ENCODE measurements at regions not wholly inside any gene's neighbourhood (a gene's known extent, or its start where the extent isn't known, plus 50 kb on each side); places are given as distances from the start of the nearest gene placed in this dataset.

DNA sequence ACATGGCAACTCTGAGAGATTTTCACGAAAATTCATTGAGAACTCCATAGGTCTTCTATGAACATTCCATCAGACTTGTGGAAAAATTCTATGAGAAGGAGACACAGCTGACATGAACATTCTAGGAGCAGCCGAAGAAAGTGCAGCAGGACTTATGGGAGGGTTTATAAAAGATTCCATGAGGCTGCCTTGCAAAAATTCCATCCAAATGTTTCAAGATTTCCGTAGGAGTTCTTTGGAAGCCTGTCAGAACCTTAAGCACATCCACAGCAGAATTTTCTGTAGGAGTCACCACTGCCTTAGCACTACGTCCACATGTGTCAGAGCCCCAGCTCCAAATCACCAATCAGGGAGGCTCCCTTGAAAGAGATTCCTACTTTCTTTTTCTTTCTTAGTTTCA, 67.0 kb upstream of the MSX1 start:
- no peak overlapping the region for H3K4me3 ChIP-seq (replicated peaks; ENCODE audit: low read depth, low read length)
- DNase-seq (ENCODE audit: extremely low read depth, low read depth), result no peak
- TF ChIP-seq, protein P1, sequence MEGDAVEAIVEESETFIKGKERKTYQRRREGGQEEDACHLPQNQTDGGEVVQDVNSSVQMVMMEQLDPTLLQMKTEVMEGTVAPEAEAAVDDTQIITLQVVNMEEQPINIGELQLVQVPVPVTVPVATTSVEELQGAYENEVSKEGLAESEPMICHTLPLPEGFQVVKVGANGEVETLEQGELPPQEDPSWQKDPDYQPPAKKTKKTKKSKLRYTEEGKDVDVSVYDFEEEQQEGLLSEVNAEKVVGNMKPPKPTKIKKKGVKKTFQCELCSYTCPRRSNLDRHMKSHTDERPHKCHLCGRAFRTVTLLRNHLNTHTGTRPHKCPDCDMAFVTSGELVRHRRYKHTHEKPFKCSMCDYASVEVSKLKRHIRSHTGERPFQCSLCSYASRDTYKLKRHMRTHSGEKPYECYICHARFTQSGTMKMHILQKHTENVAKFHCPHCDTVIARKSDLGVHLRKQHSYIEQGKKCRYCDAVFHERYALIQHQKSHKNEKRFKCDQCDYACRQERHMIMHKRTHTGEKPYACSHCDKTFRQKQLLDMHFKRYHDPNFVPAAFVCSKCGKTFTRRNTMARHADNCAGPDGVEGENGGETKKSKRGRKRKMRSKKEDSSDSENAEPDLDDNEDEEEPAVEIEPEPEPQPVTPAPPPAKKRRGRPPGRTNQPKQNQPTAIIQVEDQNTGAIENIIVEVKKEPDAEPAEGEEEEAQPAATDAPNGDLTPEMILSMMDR (IDR thresholded peaks at IDR 0.05; ENCODE audit: low read depth, low read length, missing control alignments), result no peak

DNA sequence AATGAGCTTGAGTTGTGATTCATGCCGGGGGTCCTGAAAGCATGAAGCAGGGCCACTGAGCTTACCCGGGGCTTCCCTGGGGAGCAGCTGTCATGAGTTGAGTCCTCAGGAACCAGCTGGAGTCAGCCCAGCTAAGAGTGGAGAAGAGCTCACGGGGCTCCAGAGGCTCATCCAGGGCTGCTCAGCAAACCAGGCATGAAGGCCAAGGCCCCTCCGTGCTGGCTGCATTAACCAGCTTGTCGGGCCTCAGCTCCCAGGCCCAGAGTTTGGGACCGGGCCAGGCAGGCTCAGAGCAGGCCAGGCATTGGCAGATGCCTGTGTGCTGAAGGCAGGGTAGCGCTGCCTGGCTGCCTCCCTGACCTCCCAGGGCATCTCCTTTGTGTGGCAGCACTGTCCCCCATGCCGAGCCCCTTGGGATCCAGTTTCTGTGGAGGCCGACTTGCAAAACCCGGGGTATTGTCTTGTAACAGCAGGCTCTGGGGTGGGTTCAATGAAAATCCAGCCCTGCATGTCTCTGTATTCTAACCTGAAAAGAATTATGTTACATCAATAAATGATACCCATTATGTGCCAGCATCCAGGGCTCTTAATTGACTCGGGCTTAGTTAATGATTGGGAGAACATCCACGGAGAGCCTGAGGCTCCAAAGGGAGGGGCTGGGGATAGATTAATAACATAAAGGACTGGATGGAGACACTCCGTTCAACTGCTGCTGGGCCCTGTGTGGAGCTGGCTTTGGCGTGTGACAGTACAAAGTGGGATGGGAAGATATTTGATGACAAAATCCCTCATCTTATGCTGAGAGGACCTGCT, 68.0 kb upstream of the MSX1 start:
- DNase-seq (ENCODE audit: extremely low read depth, low read depth), result no peak
- TF ChIP-seq, protein P1 (IDR thresholded peaks at IDR 0.05; ENCODE audit: low read depth, low read length, missing control alignments), result no peak
- no peak overlapping the region for H3K4me3 ChIP-seq (replicated peaks; ENCODE audit: low read depth, low read length)

DNA sequence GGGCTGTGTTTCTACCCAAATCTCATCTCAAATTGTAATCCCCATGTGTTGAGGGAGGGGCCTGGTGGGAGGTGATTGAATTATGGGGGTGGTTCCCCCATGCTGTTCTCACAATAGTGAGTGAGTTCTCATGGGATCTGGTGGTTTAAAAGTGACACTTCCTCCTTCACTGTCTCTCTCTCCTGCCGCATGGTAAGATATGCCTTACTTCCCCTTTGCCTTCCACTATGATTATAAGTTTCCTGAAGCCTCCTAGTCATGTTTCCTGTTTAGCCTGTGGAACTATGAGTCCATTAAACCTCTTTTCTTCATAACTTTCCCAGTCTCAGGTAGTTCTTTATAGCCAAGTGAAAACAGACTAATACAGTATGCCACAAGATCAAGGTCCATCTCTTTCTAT, 70.0 kb upstream of the MSX1 start:
- TF ChIP-seq, protein P1 (IDR thresholded peaks at IDR 0.05; ENCODE audit: low read depth, low read length, missing control alignments), result no peak
- no peak for DNase-seq (ENCODE audit: extremely low read depth, low read depth)
- no peak overlapping the region for H3K4me3 ChIP-seq (replicated peaks; ENCODE audit: low read depth, low read length)

DNA sequence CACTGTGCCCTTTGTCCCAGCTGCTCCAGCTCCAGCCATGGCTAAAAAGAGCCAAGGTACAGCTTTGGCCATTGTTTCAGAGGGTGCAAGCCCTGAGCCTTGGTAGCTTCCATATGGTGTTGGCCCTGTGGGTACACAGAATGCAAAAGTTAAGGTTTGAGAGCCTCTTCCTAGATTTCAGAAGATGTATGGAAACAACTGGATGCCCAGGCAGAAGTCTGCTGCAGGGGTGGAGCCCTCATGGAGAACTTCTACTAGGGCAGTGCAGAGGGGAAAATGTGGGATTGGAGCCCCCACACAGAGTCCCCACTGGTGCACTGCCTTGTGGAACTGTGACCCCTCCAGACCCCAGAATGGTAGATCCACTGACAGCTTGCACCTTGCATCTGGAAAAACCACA, 70.9 kb upstream of the MSX1 start:
- TF ChIP-seq, protein P1 (IDR thresholded peaks at IDR 0.05; ENCODE audit: low read depth, low read length, missing control alignments), result no peak
- no peak for DNase-seq (ENCODE audit: extremely low read depth, low read depth)
- H3K4me3 ChIP-seq (replicated peaks; ENCODE audit: low read depth, low read length), result no peak overlapping the region

DNA sequence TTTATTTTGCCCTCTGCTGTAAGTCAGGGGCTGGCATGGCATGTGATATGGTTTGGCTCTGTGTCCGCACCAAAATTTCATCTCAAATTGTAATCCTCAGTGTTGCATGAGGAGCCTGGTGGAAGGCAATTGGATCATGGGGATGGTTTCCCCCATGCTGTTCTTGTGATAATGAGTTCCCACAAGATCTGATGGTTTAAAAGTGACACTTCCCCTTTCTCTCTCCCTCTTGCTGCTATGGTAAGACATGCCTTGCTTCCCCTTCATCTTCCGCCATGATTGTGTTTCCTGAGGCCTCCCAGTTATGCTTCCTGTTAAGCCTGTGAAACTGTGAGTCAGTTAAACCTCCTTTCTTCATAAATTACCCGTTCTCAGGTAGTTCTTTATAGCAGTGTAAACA, 72.0 kb upstream of the MSX1 start:
- TF ChIP-seq, protein P1 (IDR thresholded peaks at IDR 0.05; ENCODE audit: low read depth, low read length, missing control alignments), result no peak
- no peak for DNase-seq (ENCODE audit: extremely low read depth, low read depth)
- no peak overlapping the region for H3K4me3 ChIP-seq (replicated peaks; ENCODE audit: low read depth, low read length)

DNA sequence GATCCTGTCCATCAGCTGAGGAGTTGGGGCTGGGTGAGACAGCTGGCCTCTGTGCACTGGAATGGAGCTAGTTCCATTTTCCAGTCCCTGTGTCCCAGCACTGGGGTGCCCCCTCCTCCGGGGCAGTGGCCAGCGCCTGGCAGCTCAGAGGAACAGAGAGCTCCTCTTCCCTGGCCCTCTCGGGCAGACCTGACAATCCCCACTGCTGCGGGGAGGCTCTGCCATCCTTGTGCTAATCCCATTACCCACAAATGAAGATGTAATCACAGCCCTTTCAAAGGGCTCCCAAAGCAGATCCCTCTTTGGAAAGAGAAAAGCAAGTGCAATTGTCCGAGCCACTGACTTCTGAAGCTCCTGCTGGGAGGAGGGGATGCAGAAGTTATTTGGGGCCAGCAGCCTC, 75.1 kb upstream of the MSX1 start:
- TF ChIP-seq, protein P1 (IDR thresholded peaks at IDR 0.05; ENCODE audit: low read depth, low read length, missing control alignments), result no peak
- no peak overlapping the region for H3K4me3 ChIP-seq (replicated peaks; ENCODE audit: low read depth, low read length)
- no peak for DNase-seq (ENCODE audit: extremely low read depth, low read depth)

DNA sequence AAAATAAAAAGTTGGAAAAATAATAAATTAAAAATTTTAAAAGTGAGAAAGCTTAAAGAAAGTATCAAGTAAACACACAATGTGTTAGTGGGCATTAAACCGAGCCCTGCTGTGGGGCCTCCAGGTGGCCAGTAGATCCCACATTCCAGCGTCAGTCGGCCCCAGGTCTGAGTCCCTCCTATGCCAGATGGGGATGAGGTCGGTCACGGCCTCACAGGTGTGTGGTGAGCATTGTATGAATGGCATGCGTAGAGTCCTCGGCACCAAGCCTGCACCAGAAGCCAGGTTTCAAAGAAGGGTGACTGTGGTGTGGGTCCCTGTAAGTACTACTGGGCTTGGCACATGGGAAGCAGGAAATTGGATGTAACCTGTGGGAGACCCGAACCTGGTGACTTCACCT, 75.6 kb upstream of the MSX1 start:
- no peak overlapping the region for H3K4me3 ChIP-seq (replicated peaks; ENCODE audit: low read depth, low read length)
- TF ChIP-seq, protein P1 (IDR thresholded peaks at IDR 0.05; ENCODE audit: low read depth, low read length, missing control alignments), result no peak
- no peak for DNase-seq (ENCODE audit: extremely low read depth, low read depth)
